H9 (cell line): ENCODE measurements at regions not wholly inside any gene's neighbourhood (a gene's known extent, or its start where the extent isn't known, plus 50 kb on each side); places are given as distances from the start of the nearest gene placed in this dataset.

Source experiments
- DNase-seq: peaks from one replicate; pipeline ENCODE4 v3.0.0-alpha.2; 2017
- H2AFZ ChIP-seq: one replicate; pipeline ENCODE4 v1.6.1; 2013; ENCODE audit warnings: mild to moderate bottlenecking, low read length, control low read depth, moderate library complexity
- H2AK5ac ChIP-seq: 2 replicates; pipeline ENCODE4 v1.6.1; 2013; ENCODE audit warnings: low read length, control low read depth, mixed read lengths; ENCODE audit not compliant: insufficient read length
- H2BK120ac ChIP-seq: one replicate; pipeline ENCODE4 v1.6.1; 2013; ENCODE audit warnings: low read depth, mild to moderate bottlenecking, low read length, control low read depth, inconsistent platforms; ENCODE audit not compliant: poor library complexity, severe bottlenecking
- H2BK12ac ChIP-seq: 2 replicates; pipeline ENCODE4 v1.6.1; 2013; ENCODE audit warnings: low read length, control low read depth, mixed read lengths, low read depth; ENCODE audit not compliant: insufficient read length
- H2BK15ac ChIP-seq: 2 replicates; pipeline ENCODE4 v1.6.1; 2013; ENCODE audit warnings: low read depth, low read length, control low read depth
- H2BK20ac ChIP-seq: one replicate; pipeline ENCODE4 v1.6.1; 2013; ENCODE audit warnings: low read depth, mild to moderate bottlenecking, low read length, control low read depth, inconsistent platforms; ENCODE audit not compliant: poor library complexity, severe bottlenecking
- H2BK5ac ChIP-seq: 2 replicates; pipeline ENCODE4 v1.6.1; 2013; ENCODE audit warnings: low read length, control low read depth, mixed read lengths; ENCODE audit not compliant: insufficient read length
- H3K14ac ChIP-seq: 2 replicates; pipeline ENCODE4 v1.6.1; 2013; ENCODE audit warnings: low read length, control low read depth; ENCODE audit not compliant: insufficient read depth
- H3K18ac ChIP-seq: 2 replicates; pipeline ENCODE4 v1.6.1; 2013; ENCODE audit warnings: low read depth, mild to moderate bottlenecking, mixed read lengths, low read length, control low read depth; ENCODE audit not compliant: insufficient read length
- H3K23ac ChIP-seq: 2 replicates; pipeline ENCODE4 v1.6.1; 2013; ENCODE audit warnings: low read length, control low read depth, mixed read lengths, low read depth; ENCODE audit not compliant: insufficient read length
- H3K23me2 ChIP-seq: 2 replicates; pipeline ENCODE4 v1.6.1; 2013; ENCODE audit warnings: low read depth, mild to moderate bottlenecking, mixed read lengths, low read length, control low read depth; ENCODE audit not compliant: insufficient read length, poor library complexity, severe bottlenecking
- H3K27ac ChIP-seq: 2 replicates; pipeline ENCODE4 v1.5.1; 2013; ENCODE audit warnings: low read length, control low read depth, mixed read lengths, low read depth; ENCODE audit not compliant: insufficient read length
- H3K27me3 ChIP-seq: 2 replicates; pipeline ENCODE4 v1.6.1; 2013; ENCODE audit warnings: low read length, control low read depth, inconsistent platforms; ENCODE audit not compliant: insufficient read depth
- H3K4ac ChIP-seq: 2 replicates; pipeline ENCODE4 v1.6.1; 2013; ENCODE audit warnings: low read depth, mild to moderate bottlenecking, control low read depth, inconsistent platforms, low read length, moderate library complexity
- H3K4me1 ChIP-seq: 2 replicates; pipeline ENCODE4 v1.6.1; 2013; ENCODE audit warnings: low read length, control low read depth, inconsistent platforms; ENCODE audit not compliant: insufficient read depth
- H3K4me2 ChIP-seq: 2 replicates; pipeline ENCODE4 v1.6.1; 2013; ENCODE audit warnings: low read length, control low read depth, mixed read lengths; ENCODE audit not compliant: insufficient read length, insufficient read depth
- H3K56ac ChIP-seq: 2 replicates; pipeline ENCODE4 v1.6.1; 2013; ENCODE audit warnings: low read depth, mild to moderate bottlenecking, mixed read lengths, low read length, control low read depth; ENCODE audit not compliant: insufficient read length
- H3K79me1 ChIP-seq: 2 replicates; pipeline ENCODE4 v1.6.1; 2013; ENCODE audit warnings: low read depth, mild to moderate bottlenecking, moderate library complexity, low read length, control low read depth, inconsistent platforms; ENCODE audit not compliant: insufficient read depth, poor library complexity, severe bottlenecking
- H3K79me2 ChIP-seq: 2 replicates; pipeline ENCODE4 v1.6.1; 2013; ENCODE audit warnings: low read length, control low read depth, inconsistent platforms; ENCODE audit not compliant: insufficient read depth
- H3K9ac ChIP-seq: 2 replicates; pipeline ENCODE4 v1.6.1; 2013; ENCODE audit warnings: low read length, control low read depth, mixed read lengths; ENCODE audit not compliant: insufficient read length; ENCODE audit errors: extremely low read depth
- H3K9me3 ChIP-seq: one replicate; pipeline ENCODE4 v1.6.1; 2013; ENCODE audit warnings: low read depth, low read length, inconsistent platforms; ENCODE audit not compliant: control insufficient read depth
- H3T11ph ChIP-seq: one replicate; pipeline ENCODE4 v1.6.1; 2013; ENCODE audit warnings: mild to moderate bottlenecking, low read length, control low read depth, inconsistent platforms
- H4K20me1 ChIP-seq: one replicate; pipeline ENCODE4 v1.6.1; 2013; ENCODE audit not compliant: control insufficient read depth, insufficient read length, insufficient read depth
- H4K5ac ChIP-seq: 2 replicates; pipeline ENCODE4 v1.6.1; 2013; ENCODE audit warnings: low read depth, mild to moderate bottlenecking, mixed read lengths, low read length, control low read depth; ENCODE audit not compliant: insufficient read length
- H4K8ac ChIP-seq: replicated peaks from 2 replicates; pipeline ENCODE4 v1.6.1; 2013; ENCODE audit warnings: low read length, control low read depth, mixed read lengths, low read depth; ENCODE audit not compliant: insufficient read length
- H4K91ac ChIP-seq: 2 replicates; pipeline ENCODE4 v1.6.1; 2013; ENCODE audit warnings: low read depth, mild to moderate bottlenecking, moderate library complexity, mixed read lengths, low read length, control low read depth; ENCODE audit not compliant: insufficient read length
- H3K27ac Mint-ChIP-seq, 3 experiments: 2 replicates in 2 of 3; 3 replicates in 1 of 3; pipeline ENCODE4 v1.8.0; 2020 to 2021; ENCODE audit warnings: mixed read lengths in 3 of 3, mild to moderate bottlenecking in 1 of 3, moderate library complexity in 1 of 3
- H3K27me3 Mint-ChIP-seq: 2 replicates; pipeline ENCODE4 v1.8.0; 2021; ENCODE audit warnings: low read depth, mild to moderate bottlenecking, moderate library complexity, mixed read lengths
- H3K36me3 Mint-ChIP-seq, 3 experiments: 2 replicates in 2 of 3; 3 replicates in 1 of 3; pipeline ENCODE4 v1.8.0; 2020 to 2021; ENCODE audit warnings: low read depth in 3 of 3, mixed read lengths in 3 of 3; ENCODE audit not compliant: insufficient read depth in 1 of 3
- H3K4me1 Mint-ChIP-seq, 2 experiments: 2 replicates each; pipeline ENCODE4 v1.8.0; 2020; ENCODE audit warnings: mixed read lengths in 2 of 2
- H3K4me3 Mint-ChIP-seq, 2 experiments: 2 replicates in 1 of 2; 3 replicates in 1 of 2; pipeline ENCODE4 v1.8.0; 2020 to 2021; ENCODE audit warnings: mild to moderate bottlenecking in 2 of 2, mixed read lengths in 2 of 2, moderate library complexity in 1 of 2
- H3K9me3 Mint-ChIP-seq, 2 experiments: 2 replicates in 1 of 2; 3 replicates in 1 of 2; pipeline ENCODE4 v1.8.0; 2020; ENCODE audit warnings: mild to moderate bottlenecking in 2 of 2, mixed read lengths in 2 of 2, moderate library complexity in 1 of 2
- CTCF ChIP-seq: fragments of 200-600 bp; sonication (generic); conservative IDR thresholded peaks from 3 replicates; pipeline ENCODE4 v1.8.0; 2021; ENCODE audit warnings: antibody characterized with exemption, mild to moderate bottlenecking
- WGBS: extraction: QIAGEN DNeasy Blood & Tissue Kit; methylation state at CpG from one replicate; pipeline ENCODE4 v1.1.7; 2013; ENCODE audit warnings: missing lambda C conversion rate, low lambda C conversion rate, mixed read lengths; ENCODE audit not compliant: insufficient read length; ENCODE audit errors: extremely low coverage; 5-methylcytosine and 5-hydroxymethylcytosine counted together

GRCh38 chr14:101383737-101384338 is 177.5 kb upstream of the DIO3 start:
- H3K27me3 ChIP-seq: no peaks in the 10 kb centered on the region
- H2AK5ac ChIP-seq: no peak overlapping the region
- 100% methylated on average over 1 of the region's 2 CpGs for WGBS
- peaks cover 29 to 30% of the 10 kb centered on the region in 2 experiments for H3K9me3 Mint-ChIP-seq
- H3K27ac ChIP-seq: no peak overlapping the region
- H3K36me3 Mint-ChIP-seq: peaks cover 0 to 6% (median 0%) of the 10 kb centered on the region in 3 experiments; a peak in 2 of 7 replicates
- no peaks in the 10 kb centered on the region for H3K79me2 ChIP-seq
- H2BK120ac ChIP-seq: no peak overlapping the region
- no peak overlapping the region for H3K23ac ChIP-seq
- no peaks in the 10 kb centered on the region for H3K4me1 Mint-ChIP-seq
- H3K18ac ChIP-seq: no peak overlapping the region
- peaks cover 4% of the 10 kb centered on the region; the same call in 1 of the 2 replicates for H3K27me3 Mint-ChIP-seq
- H3T11ph ChIP-seq: no peak overlapping the region
- no peaks in the 10 kb centered on the region for H3K79me1 ChIP-seq
- no peak overlapping the region for H4K5ac ChIP-seq
- H3K27ac Mint-ChIP-seq: no peak overlapping the region
- no peak overlapping the region for H2AFZ ChIP-seq
- no peaks in the 10 kb centered on the region for H3K23me2 ChIP-seq
- H3K14ac ChIP-seq: no peak overlapping the region
- no peak overlapping the region for H4K8ac ChIP-seq
- H3K4me2 ChIP-seq: no peak overlapping the region
- H3K4me1 ChIP-seq: no peaks in the 10 kb centered on the region
- no peak overlapping the region for H2BK12ac ChIP-seq
- DNase-seq: no peak
- H2BK20ac ChIP-seq: no peak overlapping the region
- no peak overlapping the region for H3K4me3 Mint-ChIP-seq
- no peak overlapping the region for H3K9ac ChIP-seq
- H4K91ac ChIP-seq: no peak overlapping the region
- H2BK5ac ChIP-seq: no peak overlapping the region
- TF ChIP-seq CTCF: no peak
- H4K20me1 ChIP-seq: no peaks in the 10 kb centered on the region
- no peaks in the 10 kb centered on the region for H3K9me3 ChIP-seq
- H3K56ac ChIP-seq: no peak overlapping the region
- no peak overlapping the region for H2BK15ac ChIP-seq
- H3K4ac ChIP-seq: no peak overlapping the region
